HK-2 (cell line): ENCODE measurements at regions not wholly inside any gene's neighbourhood (a gene's known extent, or its start where the extent isn't known, plus 50 kb on each side); places are given as distances from the start of the nearest gene placed in this dataset.
"Not testable (repeated sequence)": the region's sequence is repeated elsewhere in the genome, so short reads cannot be mapped to it uniquely, and the experiment has no call there.

ENCODE experiments used
- DNase-seq: peaks from one replicate; pipeline ENCODE4 v3.0.0-alpha.2; 2018; ENCODE audit not compliant: unreplicated experiment

GRCh38 chr15:20473465-20473864, 68.1 kb downstream of the GOLGA6L6 start:
- not testable (repeated sequence) for DNase-seq

- not testable (repeated sequence) for DNase-seq
Measured at GRCh38 chr15:20472983-20473382, 68.6 kb downstream of the GOLGA6L6 start.

- not testable (repeated sequence) for DNase-seq
Measured at GRCh38 chr15:20470810-20471209, 70.8 kb downstream of the GOLGA6L6 start.

GRCh38 chr15:20441138-20441537, 100.5 kb downstream of the GOLGA6L6 start:
- not testable (repeated sequence) for DNase-seq

GRCh38 chr15:20440390-20440789, 101.2 kb downstream of the GOLGA6L6 start:
- not testable (repeated sequence) for DNase-seq

GRCh38 chr15:20439111-20439510, 102.5 kb downstream of the GOLGA6L6 start:
- DNase-seq: not testable (repeated sequence)

GRCh38 chr15:20438255-20438654, 103.3 kb downstream of the GOLGA6L6 start:
- not testable (repeated sequence) for DNase-seq

- DNase-seq: not testable (repeated sequence)
Measured at GRCh38 chr15:20433468-20433867, 108.1 kb downstream of the GOLGA6L6 start.

- DNase-seq: not testable (repeated sequence)
Measured at GRCh38 chr15:20430495-20430894, 111.1 kb downstream of the GOLGA6L6 start.

GRCh38 chr15:20420710-20421109, 120.9 kb downstream of the GOLGA6L6 start:
- not testable (repeated sequence) for DNase-seq

- DNase-seq: not testable (repeated sequence)
Measured at GRCh38 chr15:20416618-20417017, 125.0 kb downstream of the GOLGA6L6 start.

GRCh38 chr15:20409667-20410198, 131.9 kb downstream of the GOLGA6L6 start:
- DNase-seq: not testable (repeated sequence)

- no peak for DNase-seq
Measured at GRCh38 chr15:20409247-20409646, 132.4 kb downstream of the GOLGA6L6 start.

- DNase-seq: no peak
Measured at GRCh38 chr15:20407553-20407952, 134.0 kb downstream of the GOLGA6L6 start.

GRCh38 chr15:20404571-20404970, 137.0 kb downstream of the GOLGA6L6 start:
- DNase-seq: not testable (repeated sequence)

- not testable (repeated sequence) for DNase-seq
Measured at GRCh38 chr15:20402586-20402985, 139.0 kb downstream of the GOLGA6L6 start.

GRCh38 chr15:20401058-20401457, 140.5 kb downstream of the GOLGA6L6 start:
- DNase-seq: not testable (repeated sequence)

GRCh38 chr15:20398680-20399079, 142.9 kb downstream of the GOLGA6L6 start:
- DNase-seq: not testable (repeated sequence)

GRCh38 chr15:20388161-20388560, 153.4 kb downstream of the GOLGA6L6 start:
- not testable (repeated sequence) for DNase-seq

GRCh38 chr15:20386198-20386597, 155.4 kb downstream of the GOLGA6L6 start:
- no peak for DNase-seq

- DNase-seq: not testable (repeated sequence)
Measured at GRCh38 chr15:20380199-20380598, 161.4 kb downstream of the GOLGA6L6 start.

- DNase-seq: no peak
Measured at GRCh38 chr15:20376872-20377271, 164.7 kb downstream of the GOLGA6L6 start.

GRCh38 chr15:20372416-20372815, 169.2 kb downstream of the GOLGA6L6 start:
- DNase-seq: not testable (repeated sequence)

- DNase-seq: no peak
Measured at GRCh38 chr15:20369500-20369899, 172.1 kb downstream of the GOLGA6L6 start.
